ENCODE measurements at regions not wholly inside any gene's neighbourhood (a gene's known extent, or its start where the extent isn't known, plus 50 kb on each side); places are given as distances from the start of the nearest gene placed in this dataset.
"Not testable (repeated sequence)": the region's sequence is repeated elsewhere in the genome, so short reads cannot be mapped to it uniquely, and the experiment has no call there.

DNA sequence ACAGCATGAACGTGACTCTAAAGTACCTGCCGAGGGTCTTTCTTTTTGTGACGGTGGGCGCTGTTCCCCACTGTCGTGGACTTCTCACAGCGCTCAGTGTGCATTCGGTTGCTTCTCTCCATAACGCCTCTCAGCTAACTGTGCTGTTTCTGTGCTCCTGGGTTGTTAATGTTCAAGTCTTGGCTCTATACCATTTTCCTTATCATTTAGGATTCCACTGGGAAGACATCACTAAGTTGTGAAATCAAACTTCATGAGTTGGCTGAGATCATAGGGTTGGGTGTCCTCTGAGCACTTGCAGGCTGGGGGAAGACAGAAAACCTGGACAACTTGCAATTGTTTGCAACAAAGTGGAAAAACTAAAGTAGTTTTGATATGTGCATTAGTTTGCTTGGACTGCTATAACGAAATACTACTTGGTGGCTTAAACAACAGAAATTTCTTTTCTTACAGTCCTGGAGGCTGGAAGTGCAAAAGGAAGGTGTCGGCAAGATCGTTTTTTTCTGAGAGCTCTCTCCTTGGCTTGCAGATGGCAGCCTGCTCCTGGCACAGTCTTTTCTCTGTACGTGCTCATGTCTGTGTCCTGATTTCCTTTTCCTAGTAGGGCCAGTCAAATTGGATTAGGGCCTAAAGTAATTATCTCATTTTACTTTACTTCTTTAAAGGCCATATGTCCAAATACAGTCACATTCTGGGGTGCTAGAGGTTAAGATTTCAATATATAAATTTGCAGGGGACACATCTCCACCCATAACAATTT lies 270.0 kb upstream of the PLGLB2 start:
- H3K9me3 ChIP-seq (ENCODE audit: control extremely low read depth in 1 of 5, control insufficient read depth in 4 of 5, insufficient read depth in 2 of 5, low read depth in 1 of 5, low read length in 4 of 5); DNase-seq; H3K36me3 ChIP-seq (ENCODE audit: control insufficient read depth in 4 of 4, insufficient read depth in 4 of 4, low read length in 3 of 4); CTCF ChIA-PET; POLR2A ChIA-PET; H3K27me3 ChIP-seq (replicated peaks in 2 of 5; ENCODE audit: control insufficient read depth in 4 of 5, insufficient read depth in 5 of 5, low read length in 4 of 5); H3K4me3 ChIP-seq (ENCODE audit: control insufficient read depth in 1 of 7, extremely low read depth in 1 of 7, insufficient read depth in 4 of 7, low read depth in 2 of 7, low read length in 6 of 7); H3K4me1 ChIP-seq (ENCODE audit: control extremely low read depth in 1 of 4, control insufficient read depth in 4 of 4, insufficient read depth in 4 of 4, low read length in 3 of 4); H3K27ac ChIP-seq (ENCODE audit: insufficient read depth in 1 of 2, low read depth in 1 of 2, low read length in 2 of 2, poor library complexity in 1 of 2, severe bottlenecking in 2 of 2): not testable (repeated sequence)
- no CpG with 5 or more reads among the region's 12 CpGs for WGBS (ENCODE audit: insufficient coverage)

DNA sequence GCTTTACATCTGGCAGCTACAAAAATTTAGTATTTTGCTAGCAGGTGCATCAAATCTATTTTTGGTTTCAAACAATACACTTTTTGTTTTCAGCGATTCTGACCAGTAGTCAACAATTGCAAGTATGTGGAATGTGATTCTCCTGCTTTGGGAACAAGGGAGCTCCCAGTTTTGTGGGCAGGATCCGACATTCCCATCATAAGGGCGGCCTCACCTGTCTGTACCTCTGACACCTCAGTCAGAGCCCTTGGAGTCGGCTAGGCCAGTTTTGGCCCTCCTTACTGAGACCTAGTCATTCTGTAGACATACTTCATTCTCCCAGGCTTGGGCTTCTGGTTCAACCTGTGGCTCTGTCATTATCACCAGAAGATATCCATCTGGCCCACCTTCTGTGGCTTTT lies 269.0 kb upstream of the PLGLB2 start:
- H3K27me3 ChIP-seq (replicated peaks in 2 of 5; ENCODE audit: control insufficient read depth in 4 of 5, insufficient read depth in 5 of 5, low read length in 4 of 5); CTCF ChIA-PET; H3K36me3 ChIP-seq (ENCODE audit: control insufficient read depth in 4 of 4, insufficient read depth in 4 of 4, low read length in 3 of 4); H3K4me1 ChIP-seq (ENCODE audit: control extremely low read depth in 1 of 4, control insufficient read depth in 4 of 4, insufficient read depth in 4 of 4, low read length in 3 of 4); POLR2A ChIA-PET; H3K9me3 ChIP-seq (ENCODE audit: control extremely low read depth in 1 of 5, control insufficient read depth in 4 of 5, insufficient read depth in 2 of 5, low read depth in 1 of 5, low read length in 4 of 5); DNase-seq; H3K27ac ChIP-seq (ENCODE audit: insufficient read depth in 1 of 2, low read depth in 1 of 2, low read length in 2 of 2, poor library complexity in 1 of 2, severe bottlenecking in 2 of 2); H3K4me3 ChIP-seq (ENCODE audit: control insufficient read depth in 1 of 7, extremely low read depth in 1 of 7, insufficient read depth in 4 of 7, low read depth in 2 of 7, low read length in 6 of 7): not testable (repeated sequence)
- WGBS (ENCODE audit: insufficient coverage) = 100% methylated on average over 1 of the region's 4 CpGs

DNA sequence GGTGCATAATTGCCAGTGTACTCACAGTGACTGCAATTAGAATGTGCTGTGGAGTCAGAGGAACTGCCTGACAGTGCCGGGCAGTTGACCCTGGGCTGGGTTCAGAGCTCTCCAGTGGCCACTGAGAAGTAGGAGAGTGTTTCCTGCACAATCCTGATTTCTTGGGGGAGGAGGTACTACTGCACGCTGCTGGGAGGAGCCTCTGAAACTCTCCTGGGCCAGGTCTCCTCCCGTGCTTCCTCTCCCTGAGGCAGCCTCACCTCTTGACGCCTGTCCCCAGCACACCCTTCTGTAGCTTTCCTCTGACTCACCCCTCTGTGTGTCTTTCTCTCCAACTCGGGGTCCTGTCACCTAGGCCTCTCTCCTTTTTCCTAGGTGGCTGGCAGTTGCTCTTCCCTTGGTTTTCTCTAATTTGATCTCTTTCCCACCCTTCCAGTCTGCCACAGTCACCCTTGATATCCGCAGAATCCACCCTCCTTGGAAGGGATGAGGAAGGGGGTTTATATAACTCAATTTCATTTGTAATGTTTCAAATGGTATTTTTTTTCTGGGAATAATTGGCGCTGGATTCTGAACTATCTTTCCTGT lies 264.7 kb upstream of the PLGLB2 start:
- H3K27ac ChIP-seq (ENCODE audit: insufficient read depth in 1 of 2, low read depth in 1 of 2, low read length in 2 of 2, poor library complexity in 1 of 2, severe bottlenecking in 2 of 2); POLR2A ChIA-PET; H3K36me3 ChIP-seq (ENCODE audit: control insufficient read depth in 4 of 4, insufficient read depth in 4 of 4, low read length in 3 of 4); H3K4me3 ChIP-seq (ENCODE audit: control insufficient read depth in 1 of 7, extremely low read depth in 1 of 7, insufficient read depth in 4 of 7, low read depth in 2 of 7, low read length in 6 of 7); H3K9me3 ChIP-seq (ENCODE audit: control extremely low read depth in 1 of 5, control insufficient read depth in 4 of 5, insufficient read depth in 2 of 5, low read depth in 1 of 5, low read length in 4 of 5); H3K27me3 ChIP-seq (replicated peaks in 2 of 5; ENCODE audit: control insufficient read depth in 4 of 5, insufficient read depth in 5 of 5, low read length in 4 of 5); H3K4me1 ChIP-seq (ENCODE audit: control extremely low read depth in 1 of 4, control insufficient read depth in 4 of 4, insufficient read depth in 4 of 4, low read length in 3 of 4); DNase-seq; CTCF ChIA-PET: not testable (repeated sequence)
- 67% methylated on average over 1 of the region's 7 CpGs for WGBS (ENCODE audit: insufficient coverage)

DNA sequence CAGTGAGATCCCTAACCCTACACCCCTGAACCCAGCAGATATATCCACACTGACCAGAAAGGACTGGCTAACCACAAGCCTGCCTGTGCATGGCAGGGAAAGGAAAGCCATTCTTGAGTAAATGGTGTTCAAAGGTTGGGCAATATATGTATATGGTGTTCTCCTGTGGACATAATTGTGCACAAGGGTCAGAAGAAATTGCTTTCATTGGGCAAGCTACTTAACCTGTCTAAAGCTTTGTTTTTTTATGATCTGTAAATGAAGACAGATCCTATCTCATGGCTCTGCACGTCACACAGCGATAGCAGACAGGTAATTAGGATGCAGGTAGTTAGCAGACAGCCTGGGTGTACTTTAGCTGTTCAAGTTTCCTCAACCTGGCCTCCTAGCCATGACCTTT lies 263.5 kb upstream of the PLGLB2 start:
- H3K9me3 ChIP-seq (ENCODE audit: control extremely low read depth in 1 of 5, control insufficient read depth in 4 of 5, insufficient read depth in 2 of 5, low read depth in 1 of 5, low read length in 4 of 5); CTCF ChIA-PET: not testable (repeated sequence)

DNA sequence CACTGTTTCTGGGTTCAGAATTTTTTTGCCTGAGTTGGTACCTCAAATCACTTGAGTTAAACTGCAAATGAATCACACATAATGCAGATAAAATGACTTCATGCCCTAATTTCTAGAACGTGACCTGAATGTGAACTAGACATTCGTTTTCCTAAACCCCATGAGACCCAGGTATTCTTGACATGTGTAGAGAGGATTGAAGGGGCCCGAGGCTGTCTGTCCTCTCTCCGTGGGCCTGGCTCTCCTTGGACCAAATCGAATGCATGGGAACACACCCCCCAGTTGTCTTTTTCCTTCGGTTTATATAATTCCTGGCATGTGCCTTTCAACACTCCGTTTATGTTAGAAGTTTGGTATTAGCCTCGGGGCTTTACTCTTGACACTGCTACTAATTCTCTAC lies 262.4 kb upstream of the PLGLB2 start:
- H3K27me3 ChIP-seq (replicated peaks in 2 of 5; ENCODE audit: control insufficient read depth in 4 of 5, insufficient read depth in 5 of 5, low read length in 4 of 5); H3K4me3 ChIP-seq (ENCODE audit: control insufficient read depth in 1 of 7, extremely low read depth in 1 of 7, insufficient read depth in 4 of 7, low read depth in 2 of 7, low read length in 6 of 7); H3K4me1 ChIP-seq (ENCODE audit: control extremely low read depth in 1 of 4, control insufficient read depth in 4 of 4, insufficient read depth in 4 of 4, low read length in 3 of 4); H3K36me3 ChIP-seq (ENCODE audit: control insufficient read depth in 4 of 4, insufficient read depth in 4 of 4, low read length in 3 of 4); H3K27ac ChIP-seq (ENCODE audit: insufficient read depth in 1 of 2, low read depth in 1 of 2, low read length in 2 of 2, poor library complexity in 1 of 2, severe bottlenecking in 2 of 2); H3K9me3 ChIP-seq (ENCODE audit: control extremely low read depth in 1 of 5, control insufficient read depth in 4 of 5, insufficient read depth in 2 of 5, low read depth in 1 of 5, low read length in 4 of 5); DNase-seq; POLR2A ChIA-PET; CTCF ChIA-PET: not testable (repeated sequence)
- no CpG with 5 or more reads among the region's 8 CpGs for WGBS (ENCODE audit: insufficient coverage)

More for the DNA sequence above, 263.5 kb upstream of the PLGLB2 start:
- H3K36me3 ChIP-seq (ENCODE audit: control insufficient read depth in 4 of 4, insufficient read depth in 4 of 4, low read length in 3 of 4); H3K27me3 ChIP-seq (replicated peaks in 2 of 5; ENCODE audit: control insufficient read depth in 4 of 5, insufficient read depth in 5 of 5, low read length in 4 of 5); H3K4me3 ChIP-seq (ENCODE audit: control insufficient read depth in 1 of 7, extremely low read depth in 1 of 7, insufficient read depth in 4 of 7, low read depth in 2 of 7, low read length in 6 of 7); H3K4me1 ChIP-seq (ENCODE audit: control extremely low read depth in 1 of 4, control insufficient read depth in 4 of 4, insufficient read depth in 4 of 4, low read length in 3 of 4); POLR2A ChIA-PET; H3K27ac ChIP-seq (ENCODE audit: insufficient read depth in 1 of 2, low read depth in 1 of 2, low read length in 2 of 2, poor library complexity in 1 of 2, severe bottlenecking in 2 of 2); DNase-seq: not testable (repeated sequence)
- WGBS (ENCODE audit: insufficient coverage) = no CpG with 5 or more reads among the region's 2 CpGs

DNA sequence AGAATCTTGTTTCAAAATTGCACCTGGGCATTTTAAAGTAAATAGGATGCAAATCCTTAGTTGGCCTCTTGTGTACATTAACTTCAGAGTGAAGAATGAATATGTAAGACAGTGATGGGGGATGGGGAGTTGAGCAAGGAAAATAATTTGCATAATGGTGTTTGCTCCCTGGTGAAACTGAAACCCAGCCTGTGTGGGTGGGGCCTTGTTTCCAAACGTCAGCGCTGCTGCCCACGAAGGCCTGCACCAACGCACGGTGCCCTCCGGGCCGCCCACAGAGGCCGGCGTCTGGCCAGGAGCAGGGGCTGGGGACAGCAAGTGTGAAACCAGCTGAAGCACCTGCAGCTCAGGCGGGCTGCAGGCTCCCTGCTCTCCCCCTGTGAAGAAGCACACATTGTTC lies 262.0 kb upstream of the PLGLB2 start:
- WGBS (ENCODE audit: insufficient coverage) = no CpG with 5 or more reads among the region's 10 CpGs
- DNase-seq; H3K36me3 ChIP-seq (ENCODE audit: control insufficient read depth in 4 of 4, insufficient read depth in 4 of 4, low read length in 3 of 4); POLR2A ChIA-PET; H3K27me3 ChIP-seq (replicated peaks in 2 of 5; ENCODE audit: control insufficient read depth in 4 of 5, insufficient read depth in 5 of 5, low read length in 4 of 5); H3K4me1 ChIP-seq (ENCODE audit: control extremely low read depth in 1 of 4, control insufficient read depth in 4 of 4, insufficient read depth in 4 of 4, low read length in 3 of 4); H3K9me3 ChIP-seq (ENCODE audit: control extremely low read depth in 1 of 5, control insufficient read depth in 4 of 5, insufficient read depth in 2 of 5, low read depth in 1 of 5, low read length in 4 of 5); CTCF ChIA-PET; H3K27ac ChIP-seq (ENCODE audit: insufficient read depth in 1 of 2, low read depth in 1 of 2, low read length in 2 of 2, poor library complexity in 1 of 2, severe bottlenecking in 2 of 2); H3K4me3 ChIP-seq (ENCODE audit: control insufficient read depth in 1 of 7, extremely low read depth in 1 of 7, insufficient read depth in 4 of 7, low read depth in 2 of 7, low read length in 6 of 7): not testable (repeated sequence)

DNA sequence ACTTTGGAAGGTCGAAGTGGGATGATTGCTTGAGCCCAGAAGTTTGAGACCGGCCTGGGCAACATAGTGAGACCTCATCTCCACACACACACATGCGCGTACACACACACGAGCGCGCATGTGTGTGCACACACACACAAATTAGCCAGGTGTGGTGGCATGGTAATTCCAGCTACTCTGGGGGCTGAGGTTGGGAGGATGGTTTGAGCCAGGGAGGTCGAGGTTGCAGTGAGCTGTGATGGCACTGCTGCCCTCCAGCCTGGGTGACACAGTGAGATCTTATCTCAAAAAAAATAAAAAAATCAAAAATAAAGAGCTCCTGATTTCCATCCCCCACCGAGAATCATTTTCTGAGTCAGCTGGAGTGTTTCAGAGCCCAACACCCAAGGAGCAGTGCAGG lies 261.5 kb upstream of the PLGLB2 start:
- peak in 2 of 3 donors; percentile 26 to 47 for DNase-seq
- WGBS (ENCODE audit: insufficient coverage) = no CpG with 5 or more reads among the region's 9 CpGs

More for the DNA sequence above, 261.5 kb upstream of the PLGLB2 start:
- CTCF ChIA-PET; H3K27ac ChIP-seq (ENCODE audit: insufficient read depth in 1 of 2, low read depth in 1 of 2, low read length in 2 of 2, poor library complexity in 1 of 2, severe bottlenecking in 2 of 2); H3K9me3 ChIP-seq (ENCODE audit: control extremely low read depth in 1 of 5, control insufficient read depth in 4 of 5, insufficient read depth in 2 of 5, low read depth in 1 of 5, low read length in 4 of 5); POLR2A ChIA-PET; H3K4me1 ChIP-seq (ENCODE audit: control extremely low read depth in 1 of 4, control insufficient read depth in 4 of 4, insufficient read depth in 4 of 4, low read length in 3 of 4); H3K27me3 ChIP-seq (replicated peaks in 2 of 5; ENCODE audit: control insufficient read depth in 4 of 5, insufficient read depth in 5 of 5, low read length in 4 of 5); H3K36me3 ChIP-seq (ENCODE audit: control insufficient read depth in 4 of 4, insufficient read depth in 4 of 4, low read length in 3 of 4): not testable (repeated sequence)
- peak overlapping the region in 1 of 7 experiments; percentile 28 for H3K4me3 ChIP-seq (ENCODE audit: control insufficient read depth in 1 of 7, extremely low read depth in 1 of 7, insufficient read depth in 4 of 7, low read depth in 2 of 7, low read length in 6 of 7)
